DMS53 treated with DMSO at 0.1 percent for 48 hours (cell line): ENCODE measurements at regions not wholly inside any gene's neighbourhood (a gene's known extent, or its start where the extent isn't known, plus 50 kb on each side); places are given as distances from the start of the nearest gene placed in this dataset.
"Not testable (repeated sequence)": the region's sequence is repeated elsewhere in the genome, so short reads cannot be mapped to it uniquely, and the experiment has no call there.

Experiments used
- DNase-seq: peaks from one replicate; lab custom pipeline; 2025; ENCODE audit not compliant: unreplicated experiment; lab: John Stamatoyannopoulos, UW

- no peak for DNase-seq
Observed at GRCh38 chr7:53383131-53383530, 347.7 kb downstream of the POM121L12 start.

GRCh38 chr7:53385239-53385638 is 349.8 kb downstream of the POM121L12 start:
- DNase-seq, result not testable (repeated sequence)

- DNase-seq, result no peak
Observed at GRCh38 chr7:53387515-53387914, 352.1 kb downstream of the POM121L12 start.

DNA sequence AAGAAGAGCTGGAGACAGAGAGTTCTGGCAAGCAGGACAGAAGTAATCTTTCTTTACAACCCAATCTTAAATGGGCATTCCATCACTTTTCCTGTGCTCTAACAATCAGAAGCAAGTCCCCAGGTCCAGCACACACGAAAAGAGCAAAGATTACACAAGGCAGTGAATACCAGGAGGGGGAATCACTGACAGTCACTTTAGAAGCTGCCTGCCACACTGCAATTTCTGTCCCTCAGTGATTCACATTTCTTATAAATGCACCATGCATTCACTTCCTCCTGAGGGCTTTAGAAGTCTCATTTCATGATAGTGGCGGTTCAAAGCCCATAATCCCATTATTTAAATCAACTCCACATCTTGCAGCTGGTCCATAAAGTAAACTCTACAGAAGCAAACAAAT is 362.5 kb downstream of the POM121L12 start:
- no peak for DNase-seq

DNA sequence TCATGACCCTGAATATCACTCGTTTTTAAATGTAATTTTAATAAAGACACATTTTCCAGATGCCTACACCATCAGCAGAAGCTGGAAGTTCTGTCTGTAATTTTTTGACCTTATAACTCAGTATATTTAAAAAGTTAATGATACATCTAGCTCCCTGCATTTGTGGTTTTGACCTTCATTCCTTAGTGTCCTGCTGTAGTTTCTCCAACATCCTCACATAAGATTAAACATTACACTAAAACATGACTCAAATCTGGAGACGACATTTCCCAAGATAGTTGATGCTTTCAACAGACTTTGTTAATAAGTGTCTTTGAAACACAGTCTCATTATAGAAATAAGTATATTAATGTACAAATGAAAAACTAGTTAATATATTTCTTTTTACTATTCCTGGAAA is 363.1 kb downstream of the POM121L12 start:
- no peak for DNase-seq

- no peak for DNase-seq
Observed at GRCh38 chr7:53413021-53413420, 377.6 kb downstream of the POM121L12 start.

- no peak for DNase-seq
Observed at GRCh38 chr7:53415816-53416215, 380.4 kb downstream of the POM121L12 start.

DNA sequence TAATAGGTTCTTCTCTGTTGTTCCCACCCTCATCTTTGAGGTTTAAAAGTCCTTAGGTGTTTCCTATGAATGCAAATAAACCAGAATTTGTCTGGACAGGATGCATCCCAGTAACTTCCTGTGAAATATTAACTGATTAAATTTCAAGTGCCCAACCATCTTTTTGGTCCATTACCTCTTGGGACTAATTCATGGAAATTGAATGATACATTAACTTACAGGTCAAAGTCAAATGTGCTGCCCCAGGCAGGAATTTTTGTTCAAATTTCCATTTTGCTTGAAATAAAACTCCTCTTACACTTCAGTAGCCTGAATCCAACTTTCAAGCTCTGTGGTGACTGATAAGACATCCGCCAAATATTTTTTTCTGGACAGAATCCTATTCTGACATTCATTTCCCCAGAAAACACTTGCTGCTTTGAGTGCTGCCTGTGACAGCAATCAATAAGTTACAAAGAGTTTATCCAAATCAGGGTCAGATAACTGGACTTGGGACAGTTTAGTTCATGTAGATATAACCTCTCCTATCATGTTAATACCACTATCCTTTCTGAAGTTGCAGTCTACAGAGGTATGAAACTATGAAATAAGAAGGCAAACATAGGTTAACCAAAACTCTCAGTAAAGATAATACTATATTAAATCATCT is 383.5 kb downstream of the POM121L12 start:
- DNase-seq, result no peak

DNA sequence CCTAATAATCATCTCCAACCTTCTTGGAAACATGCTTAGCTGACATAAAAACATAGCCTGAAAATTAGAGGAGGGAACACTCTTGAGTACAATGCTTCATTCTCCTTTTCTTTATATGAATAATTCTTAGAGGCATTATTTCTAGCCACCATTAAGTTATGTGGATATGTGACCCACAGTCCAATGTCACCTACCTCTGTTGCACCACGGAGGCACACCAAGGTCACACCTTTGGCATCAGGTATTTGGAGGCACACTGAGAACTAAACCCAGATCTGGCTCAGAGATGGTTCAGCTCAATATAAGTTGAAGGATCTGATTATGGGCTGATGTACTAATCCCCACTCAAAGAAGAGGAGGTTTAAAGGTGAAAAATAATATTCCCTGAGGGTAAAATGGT is 385.1 kb downstream of the POM121L12 start:
- DNase-seq, result no peak

DNA sequence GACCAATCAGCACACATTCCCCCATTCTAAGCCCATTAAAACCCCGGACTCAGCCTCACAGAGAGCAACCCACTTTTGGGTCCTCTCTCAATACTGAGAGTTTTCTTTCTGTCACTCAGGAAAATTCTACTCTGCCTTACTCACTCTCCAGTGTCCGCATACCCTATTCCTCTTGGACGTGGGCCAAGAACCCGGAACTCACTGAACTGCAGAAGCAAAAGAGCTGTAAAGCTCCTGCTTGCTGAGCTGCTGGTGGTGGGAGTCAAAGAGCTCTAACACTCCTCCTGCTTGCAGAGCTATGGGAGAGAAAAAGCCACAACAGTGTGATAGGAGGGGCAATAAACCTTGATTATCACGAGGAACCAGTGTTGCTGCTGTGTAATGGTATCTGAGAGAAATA is 386.9 kb downstream of the POM121L12 start:
- DNase-seq, result no peak

GRCh38 chr7:53426145-53426750 is 390.8 kb downstream of the POM121L12 start:
- DNase-seq, result no peak

GRCh38 chr7:53428045-53428444 is 392.6 kb downstream of the POM121L12 start:
- DNase-seq, result no peak

DNA sequence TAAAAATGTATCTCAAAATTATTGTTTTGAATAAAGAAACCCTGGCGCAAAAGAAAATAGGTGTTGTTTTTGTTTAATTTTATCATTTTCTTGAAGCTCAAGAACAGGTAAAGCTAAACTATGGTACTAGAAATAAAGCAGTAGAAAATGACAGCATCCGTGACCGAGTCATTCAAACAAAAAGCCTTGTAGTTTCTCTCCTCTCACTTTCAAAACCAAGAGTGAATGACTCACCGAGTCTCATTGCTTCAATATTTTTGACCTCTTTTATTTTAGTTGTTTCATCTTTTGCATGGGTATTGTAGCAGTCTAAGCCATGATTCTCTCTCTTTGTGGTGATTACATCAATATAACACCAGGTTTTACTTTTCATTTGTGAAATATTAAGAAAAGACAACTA is 396.5 kb downstream of the POM121L12 start:
- DNase-seq, result no peak

DNA sequence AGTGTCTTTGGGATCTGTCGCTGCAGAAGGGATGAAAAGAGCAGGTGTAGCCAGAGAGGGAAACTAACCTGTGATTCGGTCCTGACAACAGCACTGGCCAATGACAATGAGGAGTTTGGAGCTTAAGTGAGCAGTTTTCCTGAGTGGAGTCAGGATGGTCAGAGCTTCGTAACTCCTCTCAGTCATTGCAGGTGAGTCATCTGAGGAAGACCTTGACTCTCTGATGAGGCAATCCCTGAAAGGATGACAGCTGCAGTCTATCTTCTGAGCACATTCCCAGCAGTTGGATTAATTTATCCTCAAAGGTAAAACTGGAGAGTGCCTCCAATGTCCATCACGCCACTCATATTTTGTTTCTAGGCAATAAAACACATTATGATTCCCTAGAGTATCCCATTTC is 401.9 kb downstream of the POM121L12 start:
- no peak for DNase-seq

- DNase-seq, result no peak
Observed at GRCh38 chr7:53446170-53446569, 410.7 kb downstream of the POM121L12 start.

DNA sequence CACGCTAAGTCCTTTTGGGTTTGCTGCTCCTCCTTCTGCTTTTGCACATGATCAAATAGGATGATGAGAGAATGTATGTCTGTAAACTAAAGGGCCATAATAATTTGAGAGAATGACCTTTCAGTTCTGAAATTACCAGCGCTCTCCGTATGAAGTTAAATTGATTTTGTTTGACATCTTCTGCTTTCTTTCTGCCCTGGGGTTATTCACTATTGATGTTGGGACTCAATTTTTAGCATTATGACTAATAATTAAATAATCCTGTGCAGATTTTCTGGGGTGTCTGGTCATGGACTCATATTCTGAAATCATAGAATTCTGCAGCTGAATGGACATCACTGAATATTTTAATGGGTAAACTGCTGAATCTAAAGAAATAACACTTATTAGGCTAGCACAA is 423.2 kb downstream of the POM121L12 start:
- no peak for DNase-seq

- DNase-seq, result no peak
Observed at GRCh38 chr7:53466371-53466770, 430.9 kb downstream of the POM121L12 start.

DNA sequence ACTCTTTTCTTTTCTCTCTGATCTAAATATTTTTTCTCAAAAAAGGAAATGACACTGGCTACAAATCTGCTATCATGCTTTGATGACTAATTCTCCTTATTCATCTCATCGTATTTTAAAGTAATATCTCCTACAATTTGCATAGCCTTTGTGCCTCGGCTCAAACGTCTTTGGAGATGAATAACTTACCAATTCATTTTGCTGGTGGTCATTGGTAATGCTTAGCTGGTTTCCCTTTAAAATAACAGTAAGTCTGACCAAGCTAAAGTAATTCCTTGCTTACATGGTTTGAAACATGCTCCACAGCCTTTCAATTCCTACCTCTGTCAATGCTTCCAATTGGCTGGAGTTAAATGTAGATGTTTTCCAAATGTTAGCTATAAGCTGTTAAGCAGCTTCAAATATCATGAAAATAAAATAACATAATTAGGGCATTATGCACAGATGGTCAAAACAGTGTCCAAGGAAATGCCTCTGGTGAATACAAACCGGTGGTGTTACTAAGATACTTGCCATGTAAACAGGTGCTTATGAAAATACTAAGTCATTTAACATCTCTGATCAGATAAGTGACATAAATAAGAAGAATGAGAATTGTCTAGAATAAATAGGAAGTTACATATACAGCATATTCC is 435.0 kb downstream of the POM121L12 start:
- DNase-seq, result no peak

- no peak for DNase-seq
Observed at GRCh38 chr7:53473371-53473770, 437.9 kb downstream of the POM121L12 start.

- DNase-seq, result no peak
Observed at GRCh38 chr7:53475776-53476175, 440.3 kb downstream of the POM121L12 start.

DNA sequence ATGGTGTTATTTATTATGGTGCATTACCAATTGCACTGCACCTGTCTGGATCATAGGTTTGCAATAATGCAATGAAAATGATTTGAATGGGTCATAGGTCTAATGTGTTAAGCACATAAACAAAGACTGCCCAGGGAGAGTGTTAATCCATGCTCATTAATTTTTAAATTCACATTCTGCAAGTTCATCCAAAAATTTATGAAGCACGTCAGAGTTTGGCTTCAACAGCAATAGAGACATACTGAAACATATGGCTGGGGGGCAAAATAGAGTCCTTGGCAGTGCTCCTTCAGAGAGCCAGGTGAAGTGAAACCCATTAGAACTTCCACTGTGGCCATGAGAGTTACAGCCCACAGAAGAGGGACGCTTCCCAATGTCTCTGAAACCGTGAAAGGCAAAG is 441.1 kb downstream of the POM121L12 start:
- no peak for DNase-seq

DNA sequence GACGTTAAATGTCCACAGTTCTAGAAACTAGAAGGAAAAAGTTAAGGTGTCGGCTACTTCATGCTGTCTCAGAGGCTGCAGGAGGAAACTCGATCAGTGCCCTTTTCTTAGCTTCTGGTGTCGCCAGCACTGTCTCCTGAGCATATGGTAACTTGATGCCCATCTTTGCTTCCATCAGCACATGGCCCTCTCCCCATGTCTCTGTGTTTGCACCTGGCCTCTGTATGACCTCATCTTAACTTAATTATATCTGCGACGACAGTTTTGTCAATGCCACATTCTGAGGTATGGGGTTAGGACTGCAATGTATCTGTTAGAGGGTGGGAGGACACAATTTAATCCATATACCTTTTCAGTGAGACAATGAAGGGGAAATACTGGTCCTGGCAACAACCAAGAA is 449.9 kb downstream of the POM121L12 start:
- DNase-seq, result no peak

DNA sequence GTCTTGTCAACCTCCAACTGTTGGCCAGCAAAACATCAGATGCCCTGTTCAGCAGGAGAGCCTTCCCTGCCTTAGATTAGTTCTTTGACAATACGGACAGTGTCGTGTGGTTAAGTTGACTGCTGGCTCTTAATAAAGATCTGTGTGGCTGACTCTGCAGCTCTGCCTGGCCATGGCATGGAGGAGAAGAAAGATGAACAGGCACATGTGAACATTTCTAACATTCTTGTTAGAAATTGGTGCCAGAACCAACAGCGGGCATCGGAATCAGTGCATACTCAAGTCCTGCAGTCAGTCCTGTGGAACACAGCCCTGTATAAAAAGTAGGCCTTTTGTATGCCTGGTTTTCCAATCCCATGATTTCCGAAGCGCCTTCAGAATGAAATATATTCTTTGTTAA is 455.6 kb downstream of the POM121L12 start:
- DNase-seq, result no peak
